Tibial nerve (tissue), 4 donors: ENCODE measurements at regions not wholly inside any gene's neighbourhood (a gene's known extent, or its start where the extent isn't known, plus 50 kb on each side); places are given as distances from the start of the nearest gene placed in this dataset.

Experiments used
- DNase-seq, 2 donors: peaks; one replicate each; pipeline ENCODE4 v3.0.0-alpha.2; 2019; ENCODE audit warnings: low spot score in 2 of 2
- H3K27ac ChIP-seq, 4 donors: fragments of 200-600 bp; sonication (generic) in 3 of 4; one replicate each; pipeline ENCODE4 v1.5.1; 2017 to 2019; ENCODE audit warnings: mild to moderate bottlenecking in 1 of 4
- H3K27me3 ChIP-seq, 2 donors: fragments of 200-600 bp; sonication (generic) in 1 of 2; one replicate each; pipeline versions ENCODE4 v1.5.1 to v1.6.0; 2017 to 2019
- H3K36me3 ChIP-seq, 3 donors: fragments of 200-600 bp; sonication (generic); one replicate each; pipeline ENCODE4 v1.5.1; 2018 to 2019
- H3K4me1 ChIP-seq, 4 donors: fragments of 200-600 bp; sonication (generic) in 3 of 4; one replicate each; pipeline ENCODE4 v1.5.1; 2017 to 2019
- H3K4me3 ChIP-seq, 4 donors: fragments of 200-600 bp; sonication (generic) in 3 of 4; one replicate each; pipeline ENCODE4 v1.5.1; 2017 to 2019; ENCODE audit warnings: mild to moderate bottlenecking in 1 of 4, moderate library complexity in 1 of 4
- H3K9me3 ChIP-seq, 4 donors: fragments of 200-600 bp; sonication (generic) in 3 of 4; one replicate each; pipeline ENCODE4 v1.5.1; 2017 to 2019
- CTCF ChIP-seq, 5 experiments: fragments of 200-600 bp in 3 of 5; fragments of 450-650 bp in 2 of 5; sonication (generic) in 3 of 5; IDR thresholded peaks; one replicate each; pipeline ENCODE4 v1.5.1; 2016 to 2019; ENCODE audit warnings: antibody characterized with exemption in 5 of 5, mild to moderate bottlenecking in 3 of 5, moderate library complexity in 2 of 5
- EP300 ChIP-seq, 2 donors: sonication (generic); formaldehyde crosslinking; IDR thresholded peaks; one replicate each; pipeline ENCODE4 v1.6.1; 2017; ENCODE audit warnings: antibody characterized with exemption in 2 of 2, mild to moderate bottlenecking in 1 of 2
- POLR2A ChIP-seq, 2 donors: fragments of 450-650 bp; IDR thresholded peaks; one replicate each; pipeline ENCODE4 v1.6.1; 2017; ENCODE audit warnings: antibody characterized with exemption in 2 of 2, mild to moderate bottlenecking in 2 of 2, moderate library complexity in 2 of 2
- whole genome bisulfite sequencing, 2 donors: methylation state at CpG; one replicate each; pipeline ENCODE4 v1.1.5; 2018; 5-methylcytosine and 5-hydroxymethylcytosine counted together

GRCh38 chr14:71606064-71606463, 326.2 kb upstream of the RGS6 start:
- TF ChIP-seq EP300 (IDR thresholded peaks at IDR 0.05) = no peak
- TF ChIP-seq POLR2A (IDR thresholded peaks at IDR 0.05) = no peak
- no peak for TF ChIP-seq CTCF (IDR thresholded peaks at IDR 0.05)
- 94 to 100% methylated on average over 5 of the region's 5 CpGs for WGBS, 2 donors
- H3K9me3 ChIP-seq = peaks cover 0 to 16% (median 2%) of the 10 kb centered on the region in 4 donors
- H3K4me1 ChIP-seq = peaks cover 0 to 9% (median 2%) of the 10 kb centered on the region in 4 donors
- no peak overlapping the region for H3K27ac ChIP-seq
- H3K36me3 ChIP-seq = peaks cover 0 to 2% (median 0%) of the 10 kb centered on the region in 3 donors
- DNase-seq = no peak
- H3K27me3 ChIP-seq = no peaks in the 10 kb centered on the region
- no peak overlapping the region for H3K4me3 ChIP-seq

GRCh38 chr14:71606575-71606974, 325.7 kb upstream of the RGS6 start:
- peaks cover 0 to 11% (median 2%) of the 10 kb centered on the region in 4 donors for H3K9me3 ChIP-seq
- no peak overlapping the region for H3K4me3 ChIP-seq
- DNase-seq = no peak
- WGBS, 2 donors = 75 to 82% methylated on average over 5 of the region's 5 CpGs
- no peak for TF ChIP-seq EP300 (IDR thresholded peaks at IDR 0.05)
- TF ChIP-seq CTCF (IDR thresholded peaks at IDR 0.05) = no peak
- TF ChIP-seq POLR2A (IDR thresholded peaks at IDR 0.05) = no peak
- no peaks in the 10 kb centered on the region for H3K36me3 ChIP-seq
- peaks cover 0 to 9% (median 2%) of the 10 kb centered on the region in 4 donors for H3K4me1 ChIP-seq
- no peaks in the 10 kb centered on the region for H3K27me3 ChIP-seq
- H3K27ac ChIP-seq = no peak overlapping the region

GRCh38 chr14:71607056-71607455, 325.2 kb upstream of the RGS6 start:
- TF ChIP-seq EP300 (IDR thresholded peaks at IDR 0.05) (no peak), POLR2A (IDR thresholded peaks at IDR 0.05) (no peak), CTCF (IDR thresholded peaks at IDR 0.05) (no peak)
- H3K4me1 ChIP-seq = peaks cover 0 to 9% (median 2%) of the 10 kb centered on the region in 4 donors
- H3K36me3 ChIP-seq = no peaks in the 10 kb centered on the region
- H3K27me3 ChIP-seq = no peaks in the 10 kb centered on the region
- H3K27ac ChIP-seq = no peak overlapping the region
- DNase-seq = no peak
- 63 to 72% methylated on average over 3 of the region's 3 CpGs for WGBS, 2 donors
- no peak overlapping the region for H3K4me3 ChIP-seq
- peaks cover 0 to 9% (median 2%) of the 10 kb centered on the region in 4 donors for H3K9me3 ChIP-seq

GRCh38 chr14:71610149-71610548, 322.1 kb upstream of the RGS6 start:
- Histone ChIP-seq H3K4me1 (peaks cover 0 to 9% (median 2%) of the 10 kb centered on the region in 4 donors), H3K27me3 (no peaks in the 10 kb centered on the region), H3K27ac (no peak overlapping the region), H3K36me3 (no peaks in the 10 kb centered on the region), H3K4me3 (no peak overlapping the region), H3K9me3 (peaks cover 0 to 5% (median under 1%) of the 10 kb centered on the region in 4 donors)
- no peak for TF ChIP-seq CTCF (IDR thresholded peaks at IDR 0.05)
- TF ChIP-seq EP300 (IDR thresholded peaks at IDR 0.05) = no peak
- no peak for TF ChIP-seq POLR2A (IDR thresholded peaks at IDR 0.05)
- DNase-seq = no peak

- no peak overlapping the region for H3K27ac ChIP-seq
- 57 to 59% methylated on average over 1 of the region's 1 CpG for WGBS, 2 donors
- no peaks in the 10 kb centered on the region for H3K9me3 ChIP-seq
- TF ChIP-seq EP300 (IDR thresholded peaks at IDR 0.05) (no peak), CTCF (IDR thresholded peaks at IDR 0.05) (no peak), POLR2A (IDR thresholded peaks at IDR 0.05) (no peak)
- H3K27me3 ChIP-seq = no peaks in the 10 kb centered on the region
- H3K36me3 ChIP-seq = no peaks in the 10 kb centered on the region
- peaks cover 0 to 9% (median 2%) of the 10 kb centered on the region in 4 donors for H3K4me1 ChIP-seq
- DNase-seq = no peak
- H3K4me3 ChIP-seq = no peak overlapping the region
These were observed 321.4 kb upstream of the RGS6 start for GRCh38 chr14:71610797-71611196.
